Stimulated activated CD8-positive, alpha-beta memory T cell treated with anti-CD3 and anti-CD28 coated beads, Interleukin-7, amount 100 ng/mL, for 48 hours (primary cell): ENCODE measurements at regions not wholly inside any gene's neighbourhood (a gene's known extent, or its start where the extent isn't known, plus 50 kb on each side); places are given as distances from the start of the nearest gene placed in this dataset.

ENCODE experiments used
- DNase-seq, 2 donors: peaks; one replicate each; pipeline ENCODE4 v3.0.0-alpha.2; 2020; ENCODE audit warnings: low read depth in 1 of 2; ENCODE audit errors: extremely low read depth in 1 of 2

DNA sequence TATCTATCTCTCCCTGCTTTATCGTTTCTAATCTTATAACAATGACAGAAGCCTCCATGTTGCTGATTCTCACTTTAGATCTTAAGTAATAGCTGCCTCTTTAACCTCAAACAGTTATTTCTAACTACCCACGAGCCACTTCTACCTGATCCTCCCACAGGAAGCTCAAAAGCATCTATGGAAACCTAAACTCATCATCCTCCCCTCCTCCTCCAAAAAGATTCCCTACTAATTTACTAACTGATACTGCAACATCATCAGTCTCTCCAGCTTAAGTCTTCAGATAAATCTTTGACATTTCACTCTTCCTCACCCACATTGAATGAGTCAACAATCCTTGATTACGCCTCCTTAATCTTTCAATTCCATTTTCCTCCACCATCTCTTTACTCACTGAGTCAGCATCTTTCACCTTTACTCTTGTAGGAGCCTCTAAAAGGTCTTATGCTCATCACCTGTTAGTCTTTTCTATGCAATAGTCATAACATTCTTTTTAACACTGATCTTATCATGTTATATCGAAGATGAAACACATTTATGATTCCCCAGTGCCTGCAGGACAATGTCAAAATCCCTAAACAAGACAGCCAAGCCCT is 526.7 kb upstream of the CDH4 start:
- DNase-seq = no peak

DNA sequence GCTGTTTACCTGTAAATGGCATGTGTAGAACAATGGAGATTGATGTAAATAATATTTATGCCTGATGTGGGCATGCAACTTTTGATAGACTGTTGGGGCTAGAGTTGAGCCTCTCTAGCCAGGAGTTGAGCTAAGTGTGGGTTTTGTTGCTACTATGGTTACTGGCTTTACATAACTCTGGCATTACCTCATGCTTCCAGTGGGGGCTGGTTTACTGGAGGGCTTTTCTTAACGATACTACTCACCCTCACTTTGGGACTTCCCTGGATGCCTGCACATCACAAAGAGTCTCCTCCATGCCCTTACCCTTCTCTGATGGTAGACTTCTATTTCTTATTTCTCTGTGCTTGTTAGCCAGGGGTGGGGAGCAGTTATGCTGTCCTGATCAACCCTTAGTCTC is 524.6 kb upstream of the CDH4 start:
- no peak for DNase-seq

DNA sequence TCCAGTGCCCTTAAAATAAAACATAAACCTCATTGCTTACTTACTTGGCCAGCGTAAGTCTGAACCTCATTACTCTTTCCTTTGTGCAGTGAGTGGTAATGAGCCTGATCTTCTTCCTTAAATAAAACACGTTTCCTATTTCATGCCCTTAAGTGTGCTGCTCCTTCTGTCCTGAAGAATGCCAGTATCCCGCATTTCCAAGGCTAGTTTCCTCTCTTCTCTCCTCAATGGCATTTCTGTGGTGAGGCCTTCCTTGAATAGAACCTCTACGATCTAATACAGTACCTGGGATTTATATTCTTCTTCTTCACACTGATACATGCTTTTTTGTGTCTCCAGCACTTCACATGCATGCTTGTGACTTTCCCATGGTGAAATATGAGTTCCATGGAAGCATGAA is 523.4 kb upstream of the CDH4 start:
- DNase-seq = no peak

DNA sequence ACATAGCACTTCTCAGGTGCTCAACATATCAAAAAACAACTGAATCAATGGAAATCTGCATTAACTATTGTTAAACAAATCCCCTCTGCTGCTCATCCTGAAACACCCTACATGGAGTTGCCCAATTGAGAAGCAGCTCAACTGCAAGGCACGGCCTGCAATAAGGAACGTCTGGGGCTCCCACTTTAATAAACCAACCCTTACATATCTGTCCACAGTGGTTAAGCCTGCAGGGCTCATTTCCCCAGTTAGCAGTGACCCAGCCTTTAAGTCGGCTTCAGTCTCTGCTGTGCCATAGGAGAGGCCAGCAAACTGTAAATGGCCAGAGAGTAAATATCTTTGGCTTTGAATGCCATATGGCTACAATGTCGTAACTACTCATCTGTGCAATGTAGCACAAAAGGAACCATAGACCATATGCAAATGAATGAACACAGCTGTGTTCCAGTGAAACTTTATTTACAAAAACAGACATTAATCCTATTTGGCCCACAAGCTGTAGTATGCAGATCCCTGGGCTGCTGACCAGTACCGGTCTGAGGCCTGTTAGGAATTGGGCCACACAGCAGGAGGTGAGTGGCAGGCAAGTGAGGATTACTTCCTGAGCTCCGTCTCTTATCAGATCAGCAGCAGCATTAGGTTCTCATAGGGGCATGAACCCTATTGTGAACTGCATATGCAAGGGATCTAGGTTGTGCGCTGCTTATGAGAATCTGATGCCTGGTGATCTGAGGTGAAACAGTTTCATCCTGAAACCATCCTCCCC is 522.7 kb upstream of the CDH4 start:
- no peak for DNase-seq

DNA sequence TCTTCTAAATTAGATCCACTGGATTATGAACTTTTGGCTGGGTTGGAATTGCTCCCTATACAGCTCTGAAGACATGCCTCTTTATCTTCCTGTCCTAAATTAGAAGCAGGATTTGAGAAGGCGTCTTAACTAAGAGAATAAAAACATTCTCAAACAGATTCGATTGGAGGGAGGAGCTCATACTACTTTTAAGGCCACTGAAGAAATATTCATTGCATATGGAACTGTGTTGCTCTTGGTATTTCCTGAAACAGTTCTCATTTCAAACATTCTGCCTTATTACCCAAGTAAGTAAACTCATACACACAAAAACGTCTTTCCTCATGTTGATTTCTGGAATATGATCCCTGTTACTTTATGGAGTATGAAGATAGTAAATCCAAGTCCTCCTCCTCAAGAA is 519.7 kb upstream of the CDH4 start:
- no peak for DNase-seq

DNA sequence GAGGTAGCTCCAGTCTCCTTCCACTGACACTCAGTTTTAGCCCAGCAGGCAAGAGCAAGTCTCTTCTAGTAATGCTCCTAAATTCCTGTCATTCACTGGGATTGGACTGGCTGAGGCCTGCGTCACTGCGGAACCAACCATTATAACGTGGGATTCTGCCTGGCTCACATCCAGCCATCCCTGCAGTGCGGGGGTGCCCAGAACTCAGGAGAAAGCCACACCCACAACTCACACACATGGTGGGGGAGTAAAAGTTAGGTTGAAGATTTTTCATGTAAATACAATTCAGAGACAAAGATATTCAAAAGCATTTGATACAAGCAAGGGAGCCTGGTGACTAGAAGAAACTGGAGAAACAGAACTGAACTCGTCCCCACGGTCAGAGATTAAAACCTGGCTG is 504.0 kb upstream of the CDH4 start:
- DNase-seq = no peak

DNA sequence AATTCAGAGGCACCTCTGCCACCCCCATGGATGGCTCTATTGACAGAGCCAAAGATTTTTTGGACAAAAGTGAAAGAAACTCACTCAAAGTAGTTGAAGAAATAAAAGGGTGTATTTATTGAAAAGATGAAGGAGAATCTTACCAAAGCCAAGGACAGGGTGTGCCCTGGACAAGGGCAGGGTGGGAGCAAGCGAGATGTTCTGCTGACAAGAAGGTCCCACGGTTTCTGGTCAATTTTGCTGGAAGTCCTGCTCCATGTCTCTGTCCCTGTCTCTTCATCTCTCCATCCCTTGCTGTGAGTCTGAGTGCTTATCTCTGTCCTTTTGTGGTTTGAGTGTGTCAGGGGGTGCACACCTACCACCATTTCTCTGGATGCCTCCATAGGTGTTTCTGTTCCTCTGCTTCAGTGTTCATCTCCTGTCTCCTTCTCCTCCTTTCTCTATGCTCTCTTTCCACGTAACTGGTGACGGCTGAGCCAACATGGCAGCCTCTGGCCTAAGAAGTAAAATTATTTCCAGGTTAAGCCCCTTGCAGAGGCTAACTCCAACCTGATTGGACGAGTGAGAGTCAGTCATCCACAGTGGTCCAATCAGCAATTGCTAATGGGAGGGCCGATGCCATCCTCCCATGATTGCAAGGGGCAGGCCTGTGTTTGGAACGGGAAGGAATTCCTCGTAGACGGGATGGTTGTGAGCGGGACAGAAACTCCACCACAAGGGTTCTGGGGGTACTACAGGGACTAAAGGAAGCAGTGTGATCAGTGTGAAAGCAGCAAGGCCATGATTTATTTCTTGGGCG is 502.1 kb upstream of the CDH4 start:
- no peak for DNase-seq

DNA sequence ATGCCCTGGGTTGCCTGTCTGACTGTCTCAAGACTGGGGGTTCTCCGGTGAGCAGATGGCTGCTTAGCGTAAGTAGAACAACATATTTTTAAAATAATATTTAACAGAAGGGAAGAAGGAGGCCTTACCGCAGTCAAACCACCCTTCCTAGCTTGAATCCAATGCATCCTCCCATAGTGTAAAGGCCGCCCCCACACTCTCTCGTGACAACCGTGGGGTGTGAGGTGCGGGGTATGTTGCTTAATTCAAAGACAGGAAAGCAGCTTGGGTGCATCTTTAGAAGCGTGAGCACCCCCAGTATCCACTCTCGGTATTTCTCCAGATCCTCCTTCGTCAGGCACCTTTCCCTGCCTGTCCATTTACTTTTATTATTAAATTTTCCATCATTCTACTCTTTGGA is 501.2 kb upstream of the CDH4 start:
- DNase-seq = no peak

DNA sequence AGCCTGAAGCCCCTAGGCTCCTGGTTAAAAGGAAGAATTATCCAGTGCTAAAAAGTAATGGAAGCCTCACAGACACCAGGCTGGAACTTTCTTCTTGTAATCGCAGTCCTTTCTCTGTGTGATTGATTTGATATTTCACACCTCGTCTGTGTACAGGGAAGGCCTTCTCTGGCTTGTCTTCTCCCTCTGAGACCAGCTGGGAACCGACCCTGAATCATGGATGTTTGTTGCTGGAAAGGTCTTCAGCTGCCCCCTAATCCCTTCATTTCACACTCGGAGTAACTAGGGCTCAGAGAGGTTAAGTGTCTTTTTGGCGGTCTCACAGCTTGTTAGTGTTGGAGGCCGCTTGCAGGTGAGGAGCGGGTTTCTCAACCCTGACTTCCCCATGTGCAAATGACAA is 500.2 kb upstream of the CDH4 start:
- DNase-seq = no peak

DNA sequence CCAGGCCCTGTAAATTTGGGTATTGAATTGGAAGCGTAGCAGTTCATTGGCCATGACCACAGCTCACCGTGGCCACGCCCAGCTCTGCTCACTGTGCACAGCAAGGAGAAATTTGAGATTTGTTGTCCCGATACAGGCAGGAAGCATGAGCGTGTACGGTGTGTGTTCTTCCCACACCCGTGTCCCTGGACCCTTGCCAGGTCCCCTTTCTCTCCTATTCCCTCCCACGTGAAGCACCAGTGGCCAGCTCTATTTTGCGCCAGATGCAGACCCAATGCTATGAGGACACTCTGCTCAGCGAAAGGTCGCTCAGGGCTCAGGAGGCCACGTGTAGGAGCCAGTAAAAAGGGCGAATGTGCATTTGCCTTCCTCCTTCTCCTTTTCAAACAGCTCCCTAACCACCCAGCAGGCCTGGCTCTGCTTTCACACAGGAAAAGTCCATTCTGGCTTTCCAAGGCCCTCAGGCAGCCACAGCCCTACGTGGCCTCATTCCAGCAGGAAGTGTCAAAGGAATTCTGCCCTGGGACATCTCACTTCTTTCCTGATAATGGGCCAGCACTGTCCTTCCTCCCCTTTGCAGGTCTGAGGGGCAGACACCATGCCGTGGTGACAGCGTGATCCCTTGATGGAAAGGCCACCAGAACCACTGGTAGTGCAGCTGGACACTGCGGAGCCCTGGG is 499.2 kb upstream of the CDH4 start:
- no peak for DNase-seq

DNA sequence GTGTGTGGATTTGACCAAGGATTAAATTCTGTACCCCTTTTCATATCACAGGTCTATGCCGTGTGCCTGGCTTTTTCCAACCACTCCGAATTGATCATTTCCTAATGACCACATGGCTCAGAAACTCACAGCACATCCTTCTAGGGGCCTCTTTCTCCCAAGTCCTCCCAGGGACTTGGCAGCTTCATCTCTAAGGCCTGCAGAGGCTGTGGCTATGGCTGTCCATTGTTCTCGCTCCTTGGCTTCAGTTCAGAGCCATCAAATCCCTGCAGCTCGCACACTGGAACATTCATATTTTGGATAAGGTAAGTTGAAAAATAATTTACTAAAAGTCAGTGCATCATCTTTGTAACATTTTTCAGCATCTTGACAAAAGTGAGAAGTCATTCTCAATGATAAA is 497.2 kb upstream of the CDH4 start:
- DNase-seq = no peak

DNA sequence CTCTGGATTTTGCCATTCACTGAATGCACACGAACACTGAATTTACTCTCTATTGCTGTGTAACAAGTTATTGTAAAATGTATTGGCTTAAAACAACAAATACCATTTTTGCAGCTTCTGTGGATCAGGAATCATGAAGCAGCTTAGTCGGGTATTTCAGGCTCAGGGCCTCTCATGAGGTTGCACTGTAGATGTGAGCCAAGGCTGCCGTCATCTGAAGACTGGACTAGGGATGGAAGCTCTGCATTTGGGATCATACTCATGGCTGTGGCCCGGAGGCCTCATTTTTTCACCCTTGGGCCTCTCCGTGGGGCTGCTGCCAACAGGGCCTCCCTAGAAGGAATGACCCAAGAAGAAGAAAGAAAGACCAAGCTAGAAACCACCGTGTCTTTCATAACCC is 492.4 kb upstream of the CDH4 start:
- DNase-seq = no peak

DNA sequence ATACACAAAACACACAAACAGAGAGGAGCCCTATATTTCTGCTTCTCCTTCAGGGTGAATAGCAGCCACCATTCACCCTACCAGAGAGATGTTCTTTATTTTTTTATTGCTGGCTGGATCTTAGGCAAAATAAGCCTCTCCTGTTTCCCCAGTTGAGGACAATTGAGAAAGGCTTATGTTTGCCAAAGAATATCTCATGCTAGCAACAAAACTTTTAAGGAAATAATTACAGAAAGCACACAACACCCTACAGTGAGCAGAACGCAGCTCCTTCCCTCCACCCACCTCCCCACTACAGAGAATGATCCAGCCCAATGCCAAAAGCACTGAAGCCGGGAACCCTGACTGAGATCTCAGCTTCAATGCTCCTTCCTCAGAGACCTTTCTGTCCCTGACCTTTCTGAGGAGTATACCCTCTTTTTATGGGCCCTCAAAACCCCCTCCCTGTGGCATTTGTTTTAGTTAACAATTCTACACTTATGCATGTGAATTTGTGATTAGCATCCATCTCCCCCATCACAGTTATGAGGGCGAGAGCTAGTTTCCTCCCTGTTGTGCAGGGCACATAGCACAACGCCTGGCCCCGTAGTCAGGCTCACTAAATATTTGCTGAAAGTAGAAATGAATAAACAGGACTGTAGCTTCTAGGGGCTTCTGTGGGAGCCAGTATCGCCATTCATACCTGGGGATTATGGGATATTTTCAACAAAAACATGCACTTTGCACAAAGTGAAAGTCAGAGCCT is 491.6 kb upstream of the CDH4 start:
- no peak for DNase-seq

DNA sequence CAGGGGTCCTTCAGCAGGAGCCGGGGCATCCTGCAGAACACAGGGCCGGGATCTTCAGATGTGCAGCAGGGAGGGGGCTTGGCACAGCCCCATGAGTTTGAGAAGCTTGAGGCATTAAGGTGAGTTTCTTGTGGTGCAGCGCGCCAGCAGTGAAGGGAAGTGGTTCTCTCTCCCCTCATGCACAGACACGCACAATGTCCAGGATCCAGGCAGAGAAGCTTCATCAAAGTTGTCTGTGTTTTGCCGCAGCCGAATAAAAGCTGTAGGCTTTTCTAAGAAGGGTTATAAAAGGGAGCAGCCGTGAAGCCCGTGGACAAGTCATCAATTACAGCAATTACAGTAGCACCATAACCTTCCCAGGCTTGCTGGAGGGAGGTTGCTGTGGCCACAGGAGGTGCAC is 491.0 kb upstream of the CDH4 start:
- no peak for DNase-seq

DNA sequence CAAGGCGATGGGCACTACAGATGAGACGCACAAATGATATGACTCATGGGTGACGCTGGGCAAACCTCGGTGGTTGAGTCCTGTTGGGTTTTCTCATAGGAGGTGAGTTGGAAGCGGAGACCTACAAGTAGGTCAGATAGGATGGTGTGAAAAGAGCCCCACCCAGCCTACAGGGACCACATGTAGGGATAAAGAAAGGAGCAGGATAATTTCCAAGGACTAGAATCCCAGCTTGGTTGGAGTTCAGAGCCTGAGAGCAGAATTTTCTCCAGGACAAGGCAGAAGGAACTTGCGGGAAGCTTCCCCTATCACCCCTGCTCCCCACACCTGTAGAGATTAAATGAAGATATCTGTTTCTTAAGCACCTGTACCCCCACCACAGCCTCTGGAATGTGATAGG is 489.7 kb upstream of the CDH4 start:
- no peak for DNase-seq

DNA sequence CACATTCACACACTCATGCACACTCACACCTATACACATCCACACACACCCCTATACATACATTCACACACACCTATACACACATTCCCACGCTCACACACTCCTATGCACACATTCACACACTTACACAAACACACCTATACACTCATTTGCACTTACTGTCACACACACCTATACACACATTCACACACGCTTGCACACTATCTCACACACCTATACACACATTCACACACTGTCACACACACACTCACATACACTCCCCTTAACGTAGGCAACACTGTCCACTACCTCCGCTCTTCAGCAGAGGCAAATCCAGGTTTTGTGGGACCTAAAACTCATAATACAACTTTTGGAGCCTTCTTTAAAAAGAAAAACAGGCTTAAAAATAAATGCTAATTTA is 487.7 kb upstream of the CDH4 start:
- no peak for DNase-seq

DNA sequence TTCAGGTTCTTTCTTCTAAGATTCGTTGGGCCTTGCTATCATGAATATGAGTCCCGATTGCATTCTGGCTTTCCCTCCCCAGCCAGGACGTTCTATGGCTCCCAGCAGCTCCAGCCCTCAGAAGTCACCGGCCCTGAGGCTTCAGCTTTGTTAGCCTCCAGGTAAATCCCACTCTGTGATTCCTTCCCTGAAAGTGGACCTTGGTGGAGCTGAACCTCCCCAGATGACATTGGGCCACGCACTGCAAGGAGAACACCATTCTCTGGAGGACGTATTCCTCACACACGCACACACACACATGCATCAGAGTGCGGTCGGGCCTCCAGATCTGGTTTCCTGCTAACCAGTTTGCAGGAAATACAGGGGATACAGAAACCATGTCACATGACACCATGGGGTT is 487.3 kb upstream of the CDH4 start:
- no peak for DNase-seq

DNA sequence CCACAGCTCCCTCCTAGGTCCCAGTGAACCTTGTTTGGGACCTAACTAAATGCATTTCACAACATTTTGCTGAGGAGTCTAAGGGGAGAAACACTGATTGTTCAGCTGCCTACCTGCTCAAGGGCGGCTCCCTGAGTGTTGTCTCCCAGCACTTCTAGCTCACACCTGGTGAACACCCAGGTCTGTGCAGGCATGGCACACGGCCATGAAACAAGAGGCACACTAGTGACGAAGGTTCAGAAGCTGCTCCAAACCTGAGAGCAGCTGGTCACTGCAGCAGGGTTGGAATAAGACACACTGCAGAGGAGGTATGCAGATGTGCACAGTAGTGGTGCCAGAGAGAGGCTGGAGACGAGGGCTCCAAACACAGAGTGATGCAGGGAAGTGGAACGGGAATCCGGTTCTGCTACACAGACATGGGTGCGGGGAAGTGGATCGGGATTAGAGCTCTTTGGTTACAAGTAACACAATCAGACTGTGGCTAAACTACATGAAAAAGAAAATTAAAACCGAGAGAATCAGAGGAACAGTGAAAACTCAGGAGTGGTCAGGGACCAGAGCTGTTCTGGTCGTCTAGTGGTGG is 486.1 kb upstream of the CDH4 start:
- no peak for DNase-seq

DNA sequence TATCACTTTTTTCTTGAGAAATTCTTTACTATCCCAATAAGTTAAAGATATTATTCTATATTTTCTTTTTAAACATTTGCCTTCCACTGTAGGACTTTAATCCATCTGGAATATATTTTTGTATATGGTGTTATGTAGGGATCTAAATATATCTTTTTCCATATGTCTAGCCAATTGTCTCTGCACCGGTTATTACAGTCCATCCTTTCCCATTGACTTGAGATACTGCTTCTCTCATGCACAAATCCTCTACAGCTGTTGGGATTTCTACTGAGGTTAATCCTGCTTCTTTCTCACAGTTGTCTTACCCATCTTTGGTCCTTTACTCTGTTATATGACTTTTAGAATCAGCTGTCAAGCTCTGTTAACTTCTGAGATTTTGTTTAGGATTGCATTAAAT is 483.8 kb upstream of the CDH4 start:
- no peak for DNase-seq

DNA sequence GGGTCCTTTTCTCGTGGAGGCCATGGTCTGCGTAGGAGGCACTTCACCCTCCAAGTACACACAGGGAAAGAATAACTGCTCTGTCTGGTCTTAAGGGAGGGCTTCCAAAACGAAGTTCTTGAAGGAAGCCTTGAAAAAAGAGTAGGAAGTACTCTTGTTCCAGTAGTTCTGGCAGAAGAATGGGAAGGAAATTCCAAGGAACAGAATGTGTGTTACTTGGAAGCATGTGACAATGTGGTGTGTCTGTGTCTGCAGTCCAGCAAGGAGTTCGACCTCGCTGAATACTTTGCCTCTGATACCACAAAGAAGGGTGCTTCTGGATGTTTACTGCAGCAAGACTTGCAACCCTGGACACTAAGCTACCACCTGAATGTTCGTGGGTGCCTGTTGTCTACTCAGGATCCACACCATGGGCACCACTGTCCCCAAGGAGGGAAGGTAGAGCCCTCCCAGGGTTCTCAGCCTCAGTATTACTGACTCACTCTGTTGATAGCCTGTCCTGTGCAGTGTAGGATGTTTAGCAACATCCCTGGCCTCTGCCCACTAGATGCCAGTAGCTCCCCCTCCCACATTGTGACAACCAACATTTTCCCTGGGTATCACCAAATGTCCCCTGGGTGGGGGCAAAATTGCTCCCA is 471.6 kb upstream of the CDH4 start:
- DNase-seq = no peak
